GM12878 (cell line): ENCODE measurements at regions not wholly inside any gene's neighbourhood (a gene's known extent, or its start where the extent isn't known, plus 50 kb on each side); places are given as distances from the start of the nearest gene placed in this dataset.

Experiments
- CBFB ChIP-seq: IDR thresholded peaks from 2 replicates; pipeline ENCODE4 v1.6.1; 2016; ENCODE audit warnings: antibody characterized with exemption, low read depth
- EED ChIP-seq: sonication (generic); IDR thresholded peaks from 2 replicates; pipeline ENCODE4 v1.6.1; 2016; ENCODE audit warnings: antibody characterized with exemption, low read depth
- GABPA ChIP-seq: IDR thresholded peaks from 2 replicates; pipeline ENCODE4 v1.6.1; 2014; ENCODE audit warnings: antibody characterized with exemption, low read depth, mild to moderate bottlenecking, inconsistent platforms
- MYB ChIP-seq: fragments of 150-350 bp; IDR thresholded peaks from 2 replicates; pipeline ENCODE4 v1.6.1; 2014; ENCODE audit warnings: mild to moderate bottlenecking, low read depth, low read length, borderline replicate concordance
- NFYB ChIP-seq: IDR thresholded peaks from 2 replicates; pipeline ENCODE4 v1.6.1; 2011; ENCODE audit warnings: low read depth, mild to moderate bottlenecking, low read length, improper control_type of control experiment, moderate library complexity; ENCODE audit not compliant: insufficient read depth
- NR2C1 ChIP-seq: fragments of 450-650 bp; IDR thresholded peaks from 2 replicates; pipeline ENCODE4 v1.6.1; 2017; ENCODE audit warnings: antibody characterized with exemption, mild to moderate bottlenecking, moderate library complexity
- PML ChIP-seq: IDR thresholded peaks from 2 replicates; pipeline ENCODE4 v1.6.1; 2012; ENCODE audit warnings: low read length, inconsistent platforms
- SMC3 ChIP-seq: IDR thresholded peaks from 2 replicates; pipeline ENCODE4 v1.6.1; 2011; ENCODE audit warnings: low read length, improper control_type of control experiment, borderline replicate concordance
- SP1 ChIP-seq: IDR thresholded peaks from one replicate; pipeline ENCODE4 v1.6.1; 2011; ENCODE audit warnings: low read depth, low read length
- SREBF1 ChIP-seq: IDR thresholded peaks from 2 replicates; pipeline ENCODE4 v1.6.1; 2012; ENCODE audit warnings: mild to moderate bottlenecking, low read length
- SUPT20H ChIP-seq: IDR thresholded peaks from 2 replicates; pipeline ENCODE4 v1.6.1; 2011; ENCODE audit warnings: low read depth, mild to moderate bottlenecking, low read length, moderate library complexity, borderline replicate concordance; ENCODE audit not compliant: control insufficient read depth
- TAF1 ChIP-seq: IDR thresholded peaks from 2 replicates; pipeline ENCODE4 v1.6.1; 2011; ENCODE audit warnings: mild to moderate bottlenecking, low read depth, low read length, borderline replicate concordance
- TCF3 ChIP-seq: IDR thresholded peaks from 2 replicates; pipeline ENCODE4 v1.6.1; 2012; ENCODE audit warnings: low read depth, mild to moderate bottlenecking, low read length, borderline replicate concordance; ENCODE audit not compliant: insufficient read depth
- YY1 ChIP-seq: IDR thresholded peaks from 2 replicates; pipeline ENCODE4 v1.6.1; 2011; ENCODE audit warnings: low read depth, mild to moderate bottlenecking, low read length
- ZNF207 ChIP-seq: fragments of 450-650 bp; IDR thresholded peaks from 2 replicates; pipeline ENCODE4 v1.6.1; 2014; ENCODE audit warnings: antibody characterized with exemption, mild to moderate bottlenecking, borderline replicate concordance
- TF ChIP-seq, protein P1 (sequence below): fragments of 450-650 bp; IDR thresholded peaks from 2 replicates; pipeline ENCODE4 v1.6.1; 2017; ENCODE audit warnings: mild to moderate bottlenecking, moderate library complexity
- TF ChIP-seq, protein P2 (sequence below): fragments of 450-650 bp; IDR thresholded peaks from 2 replicates; pipeline ENCODE4 v1.6.1; 2017; ENCODE audit warnings: borderline replicate concordance
- TF ChIP-seq, protein P3 (sequence below): fragments of 450-650 bp; IDR thresholded peaks from 2 replicates; pipeline ENCODE4 v1.6.1; 2017; ENCODE audit warnings: mild to moderate bottlenecking, low read depth, inconsistent platforms; ENCODE audit not compliant: poor library complexity, severe bottlenecking
- TF ChIP-seq, protein P4 (sequence below): IDR thresholded peaks from 2 replicates; pipeline ENCODE4 v1.6.1; 2012; ENCODE audit warnings: low read depth, low read length, improper control_type of control experiment
- TF ChIP-seq, protein P5 (sequence below): fragments of 450-650 bp; IDR thresholded peaks from 2 replicates; pipeline ENCODE4 v1.6.1; 2017; ENCODE audit warnings: antibody characterized with exemption, mild to moderate bottlenecking, moderate library complexity

DNA sequence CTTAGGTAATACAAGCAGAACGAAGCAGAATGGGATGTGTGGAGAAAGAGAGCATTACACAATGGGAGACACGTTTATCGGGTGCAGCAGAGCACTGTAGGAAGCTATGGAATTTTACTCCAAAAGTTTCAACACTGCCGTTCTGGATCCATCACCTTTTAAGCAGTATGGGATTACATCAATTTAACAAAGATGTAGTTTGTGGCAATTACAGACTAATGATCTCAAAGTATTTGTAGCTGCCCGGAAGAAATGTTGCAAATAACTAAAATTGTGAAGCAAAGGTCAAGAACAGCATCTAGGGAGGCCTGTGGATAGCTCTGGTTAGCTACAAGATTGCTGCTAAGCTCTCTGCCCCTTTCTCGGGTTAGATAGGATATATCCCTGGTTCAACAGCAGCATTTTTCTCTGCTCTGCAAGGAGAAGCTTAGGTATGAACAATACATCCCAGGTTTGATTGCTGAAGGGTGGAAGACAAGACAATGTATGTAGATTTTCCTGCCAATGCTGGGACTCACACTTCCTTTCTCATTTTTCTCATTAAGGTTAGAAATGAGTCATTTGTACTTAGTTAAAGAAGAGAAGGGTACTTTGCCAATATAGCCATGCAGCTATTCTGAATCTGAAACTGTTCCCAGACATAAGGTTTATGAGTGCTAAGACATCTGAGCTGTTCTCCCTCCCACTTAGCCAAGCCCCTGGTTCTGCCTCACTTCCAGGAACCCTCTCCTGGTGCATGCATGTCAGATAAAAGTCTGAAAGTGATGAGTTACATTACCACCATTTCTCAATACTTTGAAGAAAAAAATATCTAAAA is 75.0 kb upstream of the HIF1A start (continued):
- TF ChIP-seq, protein P1, sequence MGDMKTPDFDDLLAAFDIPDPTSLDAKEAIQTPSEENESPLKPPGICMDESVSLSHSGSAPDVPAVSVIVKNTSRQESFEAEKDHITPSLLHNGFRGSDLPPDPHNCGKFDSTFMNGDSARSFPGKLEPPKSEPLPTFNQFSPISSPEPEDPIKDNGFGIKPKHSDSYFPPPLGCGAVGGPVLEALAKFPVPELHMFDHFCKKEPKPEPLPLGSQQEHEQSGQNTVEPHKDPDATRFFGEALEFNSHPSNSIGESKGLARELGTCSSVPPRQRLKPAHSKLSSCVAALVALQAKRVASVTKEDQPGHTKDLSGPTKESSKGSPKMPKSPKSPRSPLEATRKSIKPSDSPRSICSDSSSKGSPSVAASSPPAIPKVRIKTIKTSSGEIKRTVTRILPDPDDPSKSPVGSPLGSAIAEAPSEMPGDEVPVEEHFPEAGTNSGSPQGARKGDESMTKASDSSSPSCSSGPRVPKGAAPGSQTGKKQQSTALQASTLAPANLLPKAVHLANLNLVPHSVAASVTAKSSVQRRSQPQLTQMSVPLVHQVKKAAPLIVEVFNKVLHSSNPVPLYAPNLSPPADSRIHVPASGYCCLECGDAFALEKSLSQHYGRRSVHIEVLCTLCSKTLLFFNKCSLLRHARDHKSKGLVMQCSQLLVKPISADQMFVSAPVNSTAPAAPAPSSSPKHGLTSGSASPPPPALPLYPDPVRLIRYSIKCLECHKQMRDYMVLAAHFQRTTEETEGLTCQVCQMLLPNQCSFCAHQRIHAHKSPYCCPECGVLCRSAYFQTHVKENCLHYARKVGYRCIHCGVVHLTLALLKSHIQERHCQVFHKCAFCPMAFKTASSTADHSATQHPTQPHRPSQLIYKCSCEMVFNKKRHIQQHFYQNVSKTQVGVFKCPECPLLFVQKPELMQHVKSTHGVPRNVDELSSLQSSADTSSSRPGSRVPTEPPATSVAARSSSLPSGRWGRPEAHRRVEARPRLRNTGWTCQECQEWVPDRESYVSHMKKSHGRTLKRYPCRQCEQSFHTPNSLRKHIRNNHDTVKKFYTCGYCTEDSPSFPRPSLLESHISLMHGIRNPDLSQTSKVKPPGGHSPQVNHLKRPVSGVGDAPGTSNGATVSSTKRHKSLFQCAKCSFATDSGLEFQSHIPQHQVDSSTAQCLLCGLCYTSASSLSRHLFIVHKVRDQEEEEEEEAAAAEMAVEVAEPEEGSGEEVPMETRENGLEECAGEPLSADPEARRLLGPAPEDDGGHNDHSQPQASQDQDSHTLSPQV: no peak
- TF ChIP-seq CBFB (no peak), GABPA (no peak), TCF3 (no peak), EED (peak; percentile 43; the same call in 1 of the 2 replicates), ZNF207 (no peak), NFYB (no peak), MYB (no peak), YY1 (no peak), SUPT20H (no peak), NR2C1 (no peak), TAF1 (no peak), SREBF1 (no peak), SP1 (no peak), SMC3 (no peak), PML (no peak)
- TF ChIP-seq, protein P2, sequence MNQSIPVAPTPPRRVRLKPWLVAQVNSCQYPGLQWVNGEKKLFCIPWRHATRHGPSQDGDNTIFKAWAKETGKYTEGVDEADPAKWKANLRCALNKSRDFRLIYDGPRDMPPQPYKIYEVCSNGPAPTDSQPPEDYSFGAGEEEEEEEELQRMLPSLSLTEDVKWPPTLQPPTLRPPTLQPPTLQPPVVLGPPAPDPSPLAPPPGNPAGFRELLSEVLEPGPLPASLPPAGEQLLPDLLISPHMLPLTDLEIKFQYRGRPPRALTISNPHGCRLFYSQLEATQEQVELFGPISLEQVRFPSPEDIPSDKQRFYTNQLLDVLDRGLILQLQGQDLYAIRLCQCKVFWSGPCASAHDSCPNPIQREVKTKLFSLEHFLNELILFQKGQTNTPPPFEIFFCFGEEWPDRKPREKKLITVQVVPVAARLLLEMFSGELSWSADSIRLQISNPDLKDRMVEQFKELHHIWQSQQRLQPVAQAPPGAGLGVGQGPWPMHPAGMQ: no peak
- TF ChIP-seq, protein P3, sequence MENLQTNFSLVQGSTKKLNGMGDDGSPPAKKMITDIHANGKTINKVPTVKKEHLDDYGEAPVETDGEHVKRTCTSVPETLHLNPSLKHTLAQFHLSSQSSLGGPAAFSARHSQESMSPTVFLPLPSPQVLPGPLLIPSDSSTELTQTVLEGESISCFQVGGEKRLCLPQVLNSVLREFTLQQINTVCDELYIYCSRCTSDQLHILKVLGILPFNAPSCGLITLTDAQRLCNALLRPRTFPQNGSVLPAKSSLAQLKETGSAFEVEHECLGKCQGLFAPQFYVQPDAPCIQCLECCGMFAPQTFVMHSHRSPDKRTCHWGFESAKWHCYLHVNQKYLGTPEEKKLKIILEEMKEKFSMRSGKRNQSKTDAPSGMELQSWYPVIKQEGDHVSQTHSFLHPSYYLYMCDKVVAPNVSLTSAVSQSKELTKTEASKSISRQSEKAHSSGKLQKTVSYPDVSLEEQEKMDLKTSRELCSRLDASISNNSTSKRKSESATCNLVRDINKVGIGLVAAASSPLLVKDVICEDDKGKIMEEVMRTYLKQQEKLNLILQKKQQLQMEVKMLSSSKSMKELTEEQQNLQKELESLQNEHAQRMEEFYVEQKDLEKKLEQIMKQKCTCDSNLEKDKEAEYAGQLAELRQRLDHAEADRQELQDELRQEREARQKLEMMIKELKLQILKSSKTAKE: no peak
- TF ChIP-seq, protein P4, sequence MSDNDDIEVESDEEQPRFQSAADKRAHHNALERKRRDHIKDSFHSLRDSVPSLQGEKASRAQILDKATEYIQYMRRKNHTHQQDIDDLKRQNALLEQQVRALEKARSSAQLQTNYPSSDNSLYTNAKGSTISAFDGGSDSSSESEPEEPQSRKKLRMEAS: no peak
- TF ChIP-seq, protein P5, sequence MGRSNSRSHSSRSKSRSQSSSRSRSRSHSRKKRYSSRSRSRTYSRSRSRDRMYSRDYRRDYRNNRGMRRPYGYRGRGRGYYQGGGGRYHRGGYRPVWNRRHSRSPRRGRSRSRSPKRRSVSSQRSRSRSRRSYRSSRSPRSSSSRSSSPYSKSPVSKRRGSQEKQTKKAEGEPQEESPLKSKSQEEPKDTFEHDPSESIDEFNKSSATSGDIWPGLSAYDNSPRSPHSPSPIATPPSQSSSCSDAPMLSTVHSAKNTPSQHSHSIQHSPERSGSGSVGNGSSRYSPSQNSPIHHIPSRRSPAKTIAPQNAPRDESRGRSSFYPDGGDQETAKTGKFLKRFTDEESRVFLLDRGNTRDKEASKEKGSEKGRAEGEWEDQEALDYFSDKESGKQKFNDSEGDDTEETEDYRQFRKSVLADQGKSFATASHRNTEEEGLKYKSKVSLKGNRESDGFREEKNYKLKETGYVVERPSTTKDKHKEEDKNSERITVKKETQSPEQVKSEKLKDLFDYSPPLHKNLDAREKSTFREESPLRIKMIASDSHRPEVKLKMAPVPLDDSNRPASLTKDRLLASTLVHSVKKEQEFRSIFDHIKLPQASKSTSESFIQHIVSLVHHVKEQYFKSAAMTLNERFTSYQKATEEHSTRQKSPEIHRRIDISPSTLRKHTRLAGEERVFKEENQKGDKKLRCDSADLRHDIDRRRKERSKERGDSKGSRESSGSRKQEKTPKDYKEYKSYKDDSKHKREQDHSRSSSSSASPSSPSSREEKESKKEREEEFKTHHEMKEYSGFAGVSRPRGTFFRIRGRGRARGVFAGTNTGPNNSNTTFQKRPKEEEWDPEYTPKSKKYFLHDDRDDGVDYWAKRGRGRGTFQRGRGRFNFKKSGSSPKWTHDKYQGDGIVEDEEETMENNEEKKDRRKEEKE: no peak
